Mesothelial cell of epicardium (in vitro differentiated cells): ENCODE measurements at regions not wholly inside any gene's neighbourhood (a gene's known extent, or its start where the extent isn't known, plus 50 kb on each side); places are given as distances from the start of the nearest gene placed in this dataset.

Experiments used
- DNase-seq, 2 experiments: peaks; one replicate each; pipeline ENCODE4 v3.0.0; 2021; ENCODE audit warnings: low spot score in 2 of 2; ENCODE audit not compliant: unreplicated experiment in 2 of 2
- H3K27ac Mint-ChIP-seq: 2 replicates; pipeline ENCODE4 v1.8.0; 2021; ENCODE audit warnings: mixed read lengths
- H3K27me3 Mint-ChIP-seq: 2 replicates; pipeline ENCODE4 v1.8.0; 2021; ENCODE audit warnings: low read depth, mixed read lengths
- H3K36me3 Mint-ChIP-seq: 2 replicates; pipeline ENCODE4 v1.8.0; 2021; ENCODE audit warnings: mixed read lengths
- H3K4me1 Mint-ChIP-seq: 2 replicates; pipeline ENCODE4 v1.8.0; 2021; ENCODE audit warnings: mixed read lengths
- H3K4me3 Mint-ChIP-seq: 2 replicates; pipeline ENCODE4 v1.8.0; 2021; ENCODE audit warnings: mild to moderate bottlenecking, moderate library complexity, mixed read lengths
- H3K9me3 Mint-ChIP-seq: 2 replicates; pipeline ENCODE4 v1.8.0; 2021; ENCODE audit warnings: mixed read lengths
- TF ChIP-seq, protein P1 (sequence below): fragments of 200-600 bp; sonication (generic); IDR thresholded peaks from one replicate; pipeline ENCODE4 v1.5.0; 2021; ENCODE audit warnings: antibody characterized with exemption; ENCODE audit not compliant: unreplicated experiment

DNA sequence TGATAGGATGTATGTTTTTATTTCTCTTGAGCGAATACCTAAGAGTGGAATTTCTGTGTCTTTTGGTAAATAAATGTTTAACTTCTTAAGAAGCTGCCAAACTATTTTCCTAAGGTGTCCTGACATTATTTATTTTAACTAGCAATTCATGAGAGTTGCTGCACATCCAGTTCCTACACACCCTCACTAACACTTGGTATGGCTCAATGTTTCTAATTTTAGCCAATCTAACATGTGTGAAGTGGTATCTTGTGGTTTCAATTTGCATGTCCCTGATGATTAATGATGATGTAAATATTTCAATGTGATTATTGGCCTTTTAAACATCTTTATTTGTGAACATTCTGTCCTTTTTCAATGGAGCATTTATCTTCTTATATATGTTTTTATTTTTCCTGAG, 2095.5 kb upstream of the C9orf72 start:
- H3K4me3 Mint-ChIP-seq, result no peak overlapping the region
- no peaks in the 10 kb centered on the region for H3K27me3 Mint-ChIP-seq
- H3K27ac Mint-ChIP-seq, result no peak overlapping the region
- no peak for DNase-seq
- TF ChIP-seq, protein P1, sequence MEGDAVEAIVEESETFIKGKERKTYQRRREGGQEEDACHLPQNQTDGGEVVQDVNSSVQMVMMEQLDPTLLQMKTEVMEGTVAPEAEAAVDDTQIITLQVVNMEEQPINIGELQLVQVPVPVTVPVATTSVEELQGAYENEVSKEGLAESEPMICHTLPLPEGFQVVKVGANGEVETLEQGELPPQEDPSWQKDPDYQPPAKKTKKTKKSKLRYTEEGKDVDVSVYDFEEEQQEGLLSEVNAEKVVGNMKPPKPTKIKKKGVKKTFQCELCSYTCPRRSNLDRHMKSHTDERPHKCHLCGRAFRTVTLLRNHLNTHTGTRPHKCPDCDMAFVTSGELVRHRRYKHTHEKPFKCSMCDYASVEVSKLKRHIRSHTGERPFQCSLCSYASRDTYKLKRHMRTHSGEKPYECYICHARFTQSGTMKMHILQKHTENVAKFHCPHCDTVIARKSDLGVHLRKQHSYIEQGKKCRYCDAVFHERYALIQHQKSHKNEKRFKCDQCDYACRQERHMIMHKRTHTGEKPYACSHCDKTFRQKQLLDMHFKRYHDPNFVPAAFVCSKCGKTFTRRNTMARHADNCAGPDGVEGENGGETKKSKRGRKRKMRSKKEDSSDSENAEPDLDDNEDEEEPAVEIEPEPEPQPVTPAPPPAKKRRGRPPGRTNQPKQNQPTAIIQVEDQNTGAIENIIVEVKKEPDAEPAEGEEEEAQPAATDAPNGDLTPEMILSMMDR, result no peak
- H3K4me1 Mint-ChIP-seq, result no peaks in the 10 kb centered on the region
- no peaks in the 10 kb centered on the region for H3K9me3 Mint-ChIP-seq
- no peaks in the 10 kb centered on the region for H3K36me3 Mint-ChIP-seq

DNA sequence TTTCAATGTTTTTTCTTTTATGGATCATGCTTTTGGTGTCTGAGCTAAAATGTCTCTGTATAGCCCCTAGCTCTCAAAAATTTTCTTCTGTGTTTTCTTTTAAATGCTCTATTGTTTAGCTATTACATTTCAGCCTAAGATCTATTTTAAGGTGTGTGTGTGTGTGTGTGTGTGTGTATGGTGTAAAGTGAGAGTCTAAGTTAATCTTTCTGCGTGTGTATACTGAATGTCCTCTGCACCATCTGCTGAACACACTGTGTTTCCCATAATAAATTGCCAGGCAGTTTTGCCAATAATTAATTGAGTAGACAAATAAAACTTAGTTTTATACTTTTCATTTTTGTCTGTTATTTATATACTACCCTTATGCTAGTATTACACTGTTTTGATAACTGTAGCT, 2096.3 kb upstream of the C9orf72 start:
- no peak overlapping the region for H3K4me3 Mint-ChIP-seq
- TF ChIP-seq, protein P1, result no peak

DNA sequence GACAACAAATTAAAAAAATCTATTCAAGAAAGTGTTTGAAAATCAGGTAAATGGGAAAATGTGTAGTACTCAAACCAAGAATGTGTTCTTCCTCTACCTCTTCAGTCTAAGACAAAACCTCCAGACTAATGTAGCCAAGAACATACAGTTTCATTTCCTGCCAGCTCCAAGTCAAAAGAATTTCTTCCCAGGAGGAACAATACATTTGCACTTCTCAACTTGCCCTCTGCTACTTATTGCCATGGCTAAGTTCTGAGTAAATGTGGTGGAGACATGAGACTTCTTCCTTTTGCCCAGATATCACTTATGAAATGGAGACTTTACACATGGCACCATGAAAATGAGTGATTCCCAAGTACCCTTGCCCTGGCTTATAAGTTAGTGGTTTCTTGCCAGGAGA, 2112.2 kb upstream of the C9orf72 start:
- H3K27ac Mint-ChIP-seq, result no peak overlapping the region
- peaks cover 5% of the 10 kb centered on the region for H3K4me1 Mint-ChIP-seq
- no peaks in the 10 kb centered on the region for H3K27me3 Mint-ChIP-seq
- DNase-seq, result no peak
- H3K9me3 Mint-ChIP-seq, result no peaks in the 10 kb centered on the region
- no peaks in the 10 kb centered on the region for H3K36me3 Mint-ChIP-seq
- TF ChIP-seq, protein P1, result no peak
- H3K4me3 Mint-ChIP-seq, result no peak overlapping the region

More for the DNA sequence above, 2096.3 kb upstream of the C9orf72 start:
- H3K4me1 Mint-ChIP-seq, result no peaks in the 10 kb centered on the region
- no peaks in the 10 kb centered on the region for H3K9me3 Mint-ChIP-seq
- no peak overlapping the region for H3K27ac Mint-ChIP-seq
- DNase-seq, result no peak
- H3K36me3 Mint-ChIP-seq, result no peaks in the 10 kb centered on the region
- H3K27me3 Mint-ChIP-seq, result no peaks in the 10 kb centered on the region

DNA sequence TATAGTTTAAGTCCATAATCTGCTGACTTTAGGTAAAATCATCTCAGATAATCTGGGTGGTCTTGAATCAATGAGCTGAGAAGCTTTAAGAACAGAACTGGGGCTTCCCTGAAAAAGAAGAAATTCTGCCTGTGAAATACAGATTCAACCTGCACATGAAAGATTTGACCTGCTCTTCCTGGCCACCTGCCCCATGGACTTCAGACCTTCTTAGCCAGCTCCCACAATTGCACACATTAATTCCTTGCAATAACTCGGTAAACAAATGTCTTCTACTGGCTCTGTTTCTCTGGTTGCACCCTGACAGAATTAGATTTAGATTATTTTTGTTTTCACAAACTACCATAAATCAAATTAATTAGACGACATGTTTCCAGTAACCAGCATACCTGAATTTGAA, 2117.9 kb upstream of the C9orf72 start:
- no peak for DNase-seq
- TF ChIP-seq, protein P1, result no peak
- Mint-ChIP-seq H3K4me3 (no peak overlapping the region), H3K36me3 (no peaks in the 10 kb centered on the region), H3K27ac (no peak overlapping the region), H3K27me3 (no peaks in the 10 kb centered on the region), H3K9me3 (peaks cover 16% of the 10 kb centered on the region), H3K4me1 (peaks cover 3% of the 10 kb centered on the region)

DNA sequence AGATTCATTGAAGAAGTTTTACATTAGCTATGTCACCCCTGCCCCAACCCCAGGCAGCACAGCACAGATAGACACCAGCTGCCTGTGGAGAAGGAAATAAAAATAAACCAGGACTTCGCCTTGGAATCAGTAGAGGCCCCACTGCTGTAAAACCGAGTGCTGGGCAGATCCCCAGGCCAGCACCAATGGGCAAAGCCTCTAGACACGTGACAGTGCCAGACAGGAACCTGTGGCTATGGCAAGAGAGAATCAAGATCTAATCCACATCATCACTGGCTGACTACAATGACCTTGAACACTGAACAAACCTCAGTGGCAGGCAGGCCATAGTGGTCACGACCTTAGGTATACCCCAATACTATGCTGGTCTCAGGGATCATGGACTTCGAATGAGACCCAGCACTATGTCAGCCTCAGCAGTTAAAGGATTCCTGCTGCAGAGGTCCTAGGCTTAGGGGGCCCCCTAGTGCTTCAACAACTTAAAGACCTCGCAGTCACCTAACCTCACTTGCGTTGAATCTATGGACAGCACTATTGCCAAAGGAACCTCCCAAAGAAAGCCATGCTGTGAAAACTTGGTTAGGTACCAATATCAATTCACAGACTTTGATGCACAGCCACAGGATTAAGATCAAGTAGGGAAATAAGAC, 2118.6 kb upstream of the C9orf72 start:
- Mint-ChIP-seq H3K27me3 (no peaks in the 10 kb centered on the region), H3K36me3 (no peaks in the 10 kb centered on the region), H3K27ac (no peak overlapping the region), H3K9me3 (peaks cover 16% of the 10 kb centered on the region), H3K4me1 (no peaks in the 10 kb centered on the region), H3K4me3 (no peak overlapping the region)
- TF ChIP-seq, protein P1, result no peak
- DNase-seq, result no peak

DNA sequence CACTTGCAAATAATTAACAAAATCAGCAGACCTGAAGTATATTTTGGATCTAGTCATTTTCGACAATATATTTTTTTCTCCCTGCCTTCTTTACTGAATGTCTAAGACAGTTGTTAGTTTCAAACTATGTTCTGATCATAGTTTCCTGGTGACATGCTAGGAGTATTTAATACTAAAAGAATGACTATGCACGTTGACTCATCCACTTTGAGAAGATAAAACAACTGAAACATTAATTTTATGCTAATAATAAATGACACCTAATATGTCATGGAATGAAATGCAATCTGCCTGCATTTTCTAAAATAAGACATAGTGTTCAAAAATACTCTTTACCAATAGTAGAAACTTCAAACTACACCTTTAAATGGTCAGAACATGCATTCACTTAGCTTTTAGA, 2123.7 kb upstream of the C9orf72 start:
- H3K27ac Mint-ChIP-seq, result no peak overlapping the region
- H3K4me3 Mint-ChIP-seq, result no peak overlapping the region
- H3K27me3 Mint-ChIP-seq, result no peaks in the 10 kb centered on the region
- no peaks in the 10 kb centered on the region for H3K36me3 Mint-ChIP-seq
- TF ChIP-seq, protein P1, result no peak
- DNase-seq, result no peak
- H3K9me3 Mint-ChIP-seq, result peaks cover 20% of the 10 kb centered on the region
- H3K4me1 Mint-ChIP-seq, result no peaks in the 10 kb centered on the region
